Type B pancreatic cell (in vitro differentiated cells): ENCODE measurements at regions not wholly inside any gene's neighbourhood (a gene's known extent, or its start where the extent isn't known, plus 50 kb on each side); places are given as distances from the start of the nearest gene placed in this dataset.

Experiments
- DNase-seq: peaks from one replicate; pipeline ENCODE4 v3.0.0; 2021; ENCODE audit warnings: mixed read lengths; ENCODE audit not compliant: unreplicated experiment; ENCODE audit errors: extremely low spot score
- H3K27ac Mint-ChIP-seq: 2 replicates; pipeline ENCODE4 v1.8.0; 2021; ENCODE audit warnings: mild to moderate bottlenecking, mixed read lengths
- H3K27me3 Mint-ChIP-seq: 2 replicates; pipeline ENCODE4 v1.8.0; 2021; ENCODE audit warnings: mixed read lengths
- H3K36me3 Mint-ChIP-seq: 2 replicates; pipeline ENCODE4 v1.8.0; 2021; ENCODE audit warnings: mixed read lengths
- H3K4me1 Mint-ChIP-seq: one replicate; pipeline ENCODE4 v1.8.0; 2021; ENCODE audit warnings: mixed read lengths; ENCODE audit not compliant: unreplicated experiment
- H3K4me3 Mint-ChIP-seq: 2 replicates; pipeline ENCODE4 v1.8.0; 2021; ENCODE audit warnings: mild to moderate bottlenecking, mixed read lengths
- H3K9me3 Mint-ChIP-seq: 2 replicates; pipeline ENCODE4 v1.8.0; 2021; ENCODE audit warnings: mixed read lengths
- TF ChIP-seq, protein P1 (sequence below): fragments of 200-600 bp; sonication (generic); conservative IDR thresholded peaks from 2 replicates; pipeline ENCODE4 v1.5.0; 2021; ENCODE audit warnings: antibody characterized with exemption, mild to moderate bottlenecking

DNA sequence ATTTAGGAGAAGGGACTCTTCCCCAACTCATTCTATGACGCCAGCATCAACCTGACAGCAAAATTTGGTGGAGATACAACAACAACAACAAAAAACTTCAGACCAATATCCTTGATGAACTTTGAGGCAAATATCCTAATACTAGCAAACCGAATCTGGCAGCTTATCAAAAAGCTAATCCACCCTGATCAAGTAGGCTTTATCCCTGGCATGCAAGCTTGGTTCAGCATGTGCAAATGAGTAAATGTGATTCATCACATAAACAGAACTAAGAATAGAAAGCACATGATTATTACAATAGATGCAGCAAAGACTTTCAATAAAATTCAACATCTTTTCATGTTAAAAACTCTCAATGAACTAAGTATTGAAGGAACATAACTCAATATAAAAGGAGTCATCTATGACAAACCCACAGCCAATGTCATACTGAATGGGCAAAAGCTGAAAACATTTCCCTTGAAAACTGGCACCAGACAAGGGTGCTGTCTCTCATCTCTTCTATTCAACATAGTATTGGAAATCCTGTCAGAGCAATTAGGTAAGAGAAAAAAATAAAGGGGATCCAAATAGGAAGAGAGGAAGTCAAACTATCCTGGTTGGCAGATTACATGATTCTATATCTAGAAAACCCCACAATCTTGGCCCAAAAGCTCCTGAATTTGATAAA, 233.3 kb downstream of the CCDC59 start:
- DNase-seq: no peak
- no peaks in the 10 kb centered on the region for H3K4me1 Mint-ChIP-seq
- H3K4me3 Mint-ChIP-seq: no peak overlapping the region
- H3K9me3 Mint-ChIP-seq: peaks cover 3% of the 10 kb centered on the region
- H3K36me3 Mint-ChIP-seq: no peaks in the 10 kb centered on the region
- TF ChIP-seq, protein P1, sequence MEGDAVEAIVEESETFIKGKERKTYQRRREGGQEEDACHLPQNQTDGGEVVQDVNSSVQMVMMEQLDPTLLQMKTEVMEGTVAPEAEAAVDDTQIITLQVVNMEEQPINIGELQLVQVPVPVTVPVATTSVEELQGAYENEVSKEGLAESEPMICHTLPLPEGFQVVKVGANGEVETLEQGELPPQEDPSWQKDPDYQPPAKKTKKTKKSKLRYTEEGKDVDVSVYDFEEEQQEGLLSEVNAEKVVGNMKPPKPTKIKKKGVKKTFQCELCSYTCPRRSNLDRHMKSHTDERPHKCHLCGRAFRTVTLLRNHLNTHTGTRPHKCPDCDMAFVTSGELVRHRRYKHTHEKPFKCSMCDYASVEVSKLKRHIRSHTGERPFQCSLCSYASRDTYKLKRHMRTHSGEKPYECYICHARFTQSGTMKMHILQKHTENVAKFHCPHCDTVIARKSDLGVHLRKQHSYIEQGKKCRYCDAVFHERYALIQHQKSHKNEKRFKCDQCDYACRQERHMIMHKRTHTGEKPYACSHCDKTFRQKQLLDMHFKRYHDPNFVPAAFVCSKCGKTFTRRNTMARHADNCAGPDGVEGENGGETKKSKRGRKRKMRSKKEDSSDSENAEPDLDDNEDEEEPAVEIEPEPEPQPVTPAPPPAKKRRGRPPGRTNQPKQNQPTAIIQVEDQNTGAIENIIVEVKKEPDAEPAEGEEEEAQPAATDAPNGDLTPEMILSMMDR: no peak
- no peaks in the 10 kb centered on the region for H3K27me3 Mint-ChIP-seq
- H3K27ac Mint-ChIP-seq: no peak overlapping the region

DNA sequence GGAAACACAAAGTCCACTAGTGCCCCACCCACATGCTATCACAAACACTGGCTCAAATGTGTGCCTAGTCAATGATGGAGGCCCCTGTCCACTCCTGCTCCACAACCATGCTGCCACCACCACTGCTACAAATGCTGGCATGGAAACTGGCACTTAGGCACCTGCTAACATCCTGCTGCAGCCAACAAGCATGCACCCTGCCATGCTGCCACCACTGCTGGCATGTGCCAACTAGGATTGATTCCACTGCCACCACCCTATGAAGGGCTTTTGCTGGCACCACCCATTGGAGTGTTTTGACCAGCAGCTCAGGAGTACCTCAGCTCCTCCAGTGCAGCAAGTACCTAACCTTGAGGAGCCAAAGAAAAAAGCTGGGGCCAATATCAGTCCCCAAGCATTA, 236.6 kb downstream of the CCDC59 start:
- H3K4me3 Mint-ChIP-seq: no peak overlapping the region
- TF ChIP-seq, protein P1: no peak
- no peaks in the 10 kb centered on the region for H3K9me3 Mint-ChIP-seq
- H3K27me3 Mint-ChIP-seq: no peaks in the 10 kb centered on the region
- no peaks in the 10 kb centered on the region for H3K36me3 Mint-ChIP-seq
- H3K4me1 Mint-ChIP-seq: no peaks in the 10 kb centered on the region
- no peak overlapping the region for H3K27ac Mint-ChIP-seq
- no peak for DNase-seq

DNA sequence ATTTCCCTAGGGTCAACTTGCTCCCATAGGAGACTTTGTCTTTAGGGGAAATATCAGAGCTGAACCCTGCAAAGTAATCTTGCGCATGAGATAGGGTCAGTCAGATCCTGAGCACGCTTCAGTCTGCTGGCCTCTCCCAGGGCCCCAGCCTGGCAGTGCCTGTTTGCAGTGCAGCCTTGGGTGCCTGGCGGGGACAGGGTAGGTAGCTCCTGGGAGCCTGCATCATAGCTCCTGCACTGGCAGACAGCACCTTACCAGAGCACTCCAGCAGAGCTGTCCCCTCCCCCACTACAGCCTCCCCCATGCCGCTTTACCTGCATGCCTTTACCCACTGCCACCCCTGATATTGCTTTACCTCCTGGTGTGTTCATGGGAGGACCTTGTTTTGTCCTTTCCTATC, 237.3 kb downstream of the CCDC59 start:
- Mint-ChIP-seq H3K36me3 (no peaks in the 10 kb centered on the region), H3K4me3 (no peak overlapping the region), H3K4me1 (no peaks in the 10 kb centered on the region), H3K27me3 (no peaks in the 10 kb centered on the region), H3K9me3 (no peaks in the 10 kb centered on the region), H3K27ac (no peak overlapping the region)
- TF ChIP-seq, protein P1: no peak
- DNase-seq: peak; percentile 57

DNA sequence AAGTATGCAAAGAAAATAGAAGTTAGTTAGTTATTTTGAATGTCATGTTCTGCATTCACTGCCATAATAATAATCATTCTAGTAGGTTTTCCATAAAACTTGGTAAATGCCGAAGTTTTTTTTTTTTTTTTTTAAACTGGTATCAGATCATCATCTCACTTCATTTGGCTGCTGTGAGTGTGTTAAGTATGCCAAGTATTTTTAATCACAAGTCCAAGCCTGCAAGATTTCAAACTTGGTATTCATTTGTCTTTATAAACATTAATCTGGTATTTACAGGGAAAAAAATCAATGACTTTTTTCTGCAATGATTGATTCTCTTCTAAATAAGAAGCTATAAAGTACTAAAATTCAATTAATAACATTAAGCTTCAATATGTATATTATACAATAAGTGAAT, 248.9 kb downstream of the CCDC59 start:
- Mint-ChIP-seq H3K36me3 (no peaks in the 10 kb centered on the region), H3K9me3 (no peaks in the 10 kb centered on the region), H3K4me1 (no peaks in the 10 kb centered on the region), H3K4me3 (no peak overlapping the region), H3K27me3 (no peaks in the 10 kb centered on the region), H3K27ac (no peak overlapping the region)
- DNase-seq: no peak
- TF ChIP-seq, protein P1: no peak

DNA sequence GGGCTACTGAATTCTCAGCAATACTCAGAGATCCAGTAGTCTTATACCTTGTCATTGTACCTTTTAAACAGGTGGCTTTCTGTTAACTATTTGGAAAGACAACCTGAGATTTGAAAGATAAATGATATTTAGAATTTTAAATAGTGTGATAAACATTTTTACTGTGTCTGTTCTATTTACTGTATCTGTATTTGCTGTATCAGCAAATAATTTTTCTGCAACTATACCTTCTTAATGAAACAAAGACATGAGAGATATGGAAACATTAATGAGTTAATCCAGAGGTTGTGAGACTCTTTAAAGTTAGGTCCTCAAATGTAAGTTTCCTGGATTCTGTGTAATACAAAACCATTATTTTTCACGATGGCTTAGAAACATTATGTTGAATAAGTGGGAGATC, 249.6 kb downstream of the CCDC59 start:
- Mint-ChIP-seq H3K36me3 (no peaks in the 10 kb centered on the region), H3K27ac (no peak overlapping the region), H3K4me1 (no peaks in the 10 kb centered on the region), H3K27me3 (no peaks in the 10 kb centered on the region), H3K4me3 (no peak overlapping the region), H3K9me3 (peaks cover under 1% of the 10 kb centered on the region)
- no peak for DNase-seq
- TF ChIP-seq, protein P1: no peak

DNA sequence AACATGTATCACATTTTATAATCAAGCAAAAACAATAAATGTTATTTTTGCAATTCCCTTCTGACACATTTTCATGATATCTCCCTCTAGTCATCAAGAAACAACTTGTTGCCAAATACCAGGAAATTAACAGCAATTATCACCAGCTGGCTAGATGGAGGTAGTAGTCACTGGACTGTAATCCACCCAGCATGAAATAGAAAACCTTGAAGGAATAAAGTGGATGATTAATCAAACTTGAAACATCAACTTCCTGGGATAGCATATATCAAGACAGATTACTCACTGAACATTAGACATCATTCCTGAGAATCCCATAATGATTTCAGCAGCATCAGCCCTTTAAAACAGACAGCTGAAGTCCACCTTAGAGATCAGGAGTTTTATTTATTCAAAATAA, 259.0 kb downstream of the CCDC59 start:
- H3K27ac Mint-ChIP-seq: no peak overlapping the region

More for the DNA sequence above, 259.0 kb downstream of the CCDC59 start:
- Mint-ChIP-seq H3K36me3 (no peaks in the 10 kb centered on the region), H3K9me3 (peaks cover 9% of the 10 kb centered on the region), H3K27me3 (no peaks in the 10 kb centered on the region), H3K4me3 (no peak overlapping the region), H3K4me1 (peaks cover 5% of the 10 kb centered on the region)
- DNase-seq: no peak
- TF ChIP-seq, protein P1: no peak
